Spleen (tissue), 11 donors: ENCODE measurements at regions not wholly inside any gene's neighbourhood (a gene's known extent, or its start where the extent isn't known, plus 50 kb on each side); places are given as distances from the start of the nearest gene placed in this dataset.
"Not testable (repeated sequence)": the region's sequence is repeated elsewhere in the genome, so short reads cannot be mapped to it uniquely, and the experiment has no call there.

ENCODE experiments used
- DNase-seq: peaks from one replicate; pipeline ENCODE4 v3.0.0-alpha.2; 2020
- H3K27ac ChIP-seq, 8 donors: fragments of 200-600 bp; sonication (generic) in 7 of 8; 1 replicate in 4 of 8; 2 replicates in 4 of 8; pipeline versions ENCODE4 v1.5.0 to v1.8.0; 2016 to 2021; ENCODE audit warnings: inconsistent platforms in 4 of 8, mild to moderate bottlenecking in 4 of 8, moderate library complexity in 1 of 8
- H3K27me3 ChIP-seq, 7 donors: fragments of 200-600 bp; sonication (generic) in 6 of 7; replicated peaks in 1 of 7; 1 replicate in 4 of 7; 2 replicates in 3 of 7; pipeline versions ENCODE4 v1.5.0 to v1.8.0; 2016 to 2021; ENCODE audit warnings: inconsistent platforms in 3 of 7, mild to moderate bottlenecking in 1 of 7
- H3K36me3 ChIP-seq, 6 donors: fragments of 200-600 bp; sonication (generic) in 5 of 6; 1 replicate in 4 of 6; 2 replicates in 2 of 6; pipeline versions ENCODE4 v1.5.0 to v1.8.0; 2016 to 2021; ENCODE audit warnings: inconsistent platforms in 2 of 6
- H3K4me1 ChIP-seq, 6 donors: fragments of 200-600 bp; sonication (generic) in 5 of 6; 1 replicate in 3 of 6; 2 replicates in 3 of 6; pipeline versions ENCODE4 v1.5.0 to v1.8.0; 2016 to 2021; ENCODE audit warnings: inconsistent platforms in 3 of 6
- H3K4me3 ChIP-seq, 8 donors: fragments of 200-600 bp; sonication (generic) in 7 of 8; 1 replicate in 4 of 8; 2 replicates in 4 of 8; pipeline versions ENCODE4 v1.5.0 to v1.8.0; 2016 to 2021; ENCODE audit warnings: inconsistent platforms in 4 of 8, mild to moderate bottlenecking in 4 of 8, moderate library complexity in 2 of 8
- H3K9me3 ChIP-seq, 8 donors: fragments of 200-600 bp; sonication (generic) in 7 of 8; 1 replicate in 4 of 8; 2 replicates in 4 of 8; pipeline versions ENCODE4 v1.5.0 to v1.8.0; 2016 to 2021; ENCODE audit warnings: inconsistent platforms in 4 of 8
- CTCF ChIP-seq, 11 experiments: fragments of 200-600 bp in 7 of 11; fragments of 450-650 bp in 4 of 11; sonication (generic) in 4 of 11; IDR thresholded peaks in 8 of 11; conservative IDR thresholded peaks in 3 of 11; 1 replicate in 7 of 11; 2 replicates in 4 of 11; pipeline versions ENCODE4 v1.4.0 to v1.8.0; 2016 to 2021; ENCODE audit warnings: antibody characterized with exemption in 11 of 11, inconsistent platforms in 4 of 11, mild to moderate bottlenecking in 1 of 11
- POLR2A ChIP-seq, 3 donors: fragments of 450-650 bp; IDR thresholded peaks; one replicate each; pipeline ENCODE4 v1.5.1; 2017; ENCODE audit warnings: antibody characterized with exemption in 3 of 3, mild to moderate bottlenecking in 1 of 3
- POLR2AphosphoS5 ChIP-seq, 3 donors: sonication (generic); formaldehyde crosslinking; IDR thresholded peaks; one replicate each; pipeline ENCODE4 v1.5.1; 2017; ENCODE audit warnings: antibody characterized with exemption in 3 of 3
- WGBS, 5 donors: extraction: QIAGEN DNeasy Blood & Tissue Kit in 3 of 5; methylation state at CpG; one replicate each; pipeline versions ENCODE4 v1.1.5 to v1.1.7; 2013 to 2018; 5-methylcytosine and 5-hydroxymethylcytosine counted together
- intact Hi-C: fragments of 100-400 bp; cut with DNase I; formaldehyde crosslinking; loops from one replicate; pipeline ENCODE4 v1.15.0; 2023; ENCODE audit warnings: low total_unique reads
- donor health status: healthy with polysubstance abuse.
- donor health status: DM: no; HTN: no; CAD: no; lungs with moderate emphysema.
- donor health status: DM: no; HTN: no; CAD: no.
- donor health status: Bipolar disorder and iron deficiency.
- donor health status: healthy.
- donor health status: DM: no; HTN: no; CAD: no.
- donor health status: DM: yes; HTN: yes; CAD: no.

DNA sequence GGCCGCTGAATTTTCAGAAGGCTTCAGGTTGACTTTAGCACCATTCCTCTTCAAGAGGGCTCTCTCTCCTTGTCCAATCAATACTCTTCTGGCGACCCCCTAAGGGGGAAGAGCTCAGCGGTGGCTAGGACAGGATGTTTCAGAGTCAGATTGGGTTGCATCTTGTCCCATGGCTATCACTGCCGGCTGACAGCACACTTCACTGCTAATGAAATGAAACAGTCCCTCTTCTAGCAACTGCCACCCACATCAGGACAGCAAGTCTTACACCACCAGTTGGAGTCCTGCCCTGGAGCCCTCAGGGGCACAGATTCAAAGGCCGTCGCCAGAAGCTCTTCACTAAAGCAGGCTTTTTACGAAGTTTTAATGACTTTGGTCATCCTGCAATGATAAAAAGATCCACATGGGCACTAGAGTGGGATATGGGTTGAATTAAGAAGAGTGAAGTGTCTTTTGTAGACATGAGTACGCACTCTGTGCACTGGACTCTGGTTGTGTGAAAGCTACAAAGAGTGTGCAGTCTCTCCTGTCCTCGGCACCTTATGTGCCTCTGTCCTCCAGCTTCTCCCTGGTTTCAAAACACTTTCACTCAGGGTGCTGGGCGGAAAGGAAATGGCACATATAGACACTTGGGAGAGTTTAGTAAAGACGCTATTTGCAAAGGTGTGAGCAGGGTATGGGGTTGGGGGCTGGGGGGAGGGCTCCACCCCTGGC lies 66.1 kb upstream of the SLC22A16 start:
- H3K27me3 ChIP-seq: no peaks in the 10 kb centered on the region
- peaks cover 0 to 11% (median 5%) of the 10 kb centered on the region in 8 donors for H3K9me3 ChIP-seq
- no peak for DNase-seq
- no peaks in the 10 kb centered on the region for H3K36me3 ChIP-seq
- H3K4me1 ChIP-seq: peaks cover 0 to 13% (median 0%) of the 10 kb centered on the region in 6 donors
- TF ChIP-seq CTCF (IDR thresholded peaks at IDR 0.05 in 8 of 11, conservative IDR thresholded peaks at IDR 0.05 in 3 of 11) (no peak), POLR2A (IDR thresholded peaks at IDR 0.05) (no peak), POLR2AphosphoS5 (IDR thresholded peaks at IDR 0.05) (no peak)
- no peak overlapping the region for H3K4me3 ChIP-seq
- no peak overlapping the region for H3K27ac ChIP-seq
- intact Hi-C loops: loop anchor here (10.0 kb wide), 1 partner anchor 132 kb away; no protein-coding TSS in a partner anchor
- WGBS, 5 donors: 79 to 86% (median 82%) methylated on average over 10 to 11 of the region's 11 CpGs

DNA sequence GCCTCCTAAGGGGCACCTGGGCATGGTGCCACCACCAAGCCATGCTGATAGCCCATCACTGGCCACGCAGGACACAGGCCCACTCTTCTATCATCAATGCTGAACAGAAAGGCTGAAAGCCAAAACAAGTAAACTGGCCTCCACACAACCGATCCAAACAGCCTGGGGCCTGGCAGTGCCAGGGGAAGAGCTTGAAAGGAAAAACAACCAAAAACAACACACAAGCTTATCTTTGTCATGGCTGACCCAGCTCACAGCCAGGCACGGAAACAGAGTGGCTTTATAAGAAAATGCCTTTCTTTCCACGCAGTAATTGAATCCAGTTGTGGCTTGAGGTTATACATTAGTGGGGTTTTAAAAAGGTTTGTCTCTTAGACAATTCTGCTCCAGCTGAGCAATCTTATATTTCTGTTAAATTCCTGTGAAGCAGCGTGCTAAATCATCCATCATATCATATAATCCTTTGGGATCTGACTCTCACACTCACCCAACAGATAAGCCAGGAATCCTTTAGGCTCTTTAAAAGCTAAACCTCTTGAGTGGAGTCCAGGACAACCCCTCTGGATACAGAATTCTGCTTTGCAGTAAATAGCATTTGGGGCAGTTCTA lies 65.4 kb upstream of the SLC22A16 start:
- Histone ChIP-seq H3K4me3 (no peak overlapping the region), H3K27ac (no peak overlapping the region), H3K4me1 (peaks cover 0 to 13% (median 0%) of the 10 kb centered on the region in 6 donors), H3K27me3 (no peaks in the 10 kb centered on the region), H3K9me3 (peaks cover 0 to 11% (median 5%) of the 10 kb centered on the region in 8 donors), H3K36me3 (no peaks in the 10 kb centered on the region)
- no peak for DNase-seq
- TF ChIP-seq CTCF (IDR thresholded peaks at IDR 0.05 in 8 of 11, conservative IDR thresholded peaks at IDR 0.05 in 3 of 11) (no peak), POLR2AphosphoS5 (IDR thresholded peaks at IDR 0.05) (no peak), POLR2A (IDR thresholded peaks at IDR 0.05) (no peak)
- 85 to 93% (median 90%) methylated on average over 5 of the region's 5 CpGs for WGBS, 5 donors
- intact Hi-C loops: loop anchor here (10.0 kb wide), 1 partner anchor 133 kb away; no protein-coding TSS in a partner anchor

GRCh38 chr6:110539277-110540019 lies 63.0 kb upstream of the SLC22A16 start:
- intact Hi-C loops: loop anchor here (10.0 kb wide), 1 partner anchor 135 kb away; no protein-coding TSS in a partner anchor
- H3K4me1 ChIP-seq: peaks cover 0 to 12% (median 0%) of the 10 kb centered on the region in 6 donors
- H3K4me3 ChIP-seq, H3K27ac ChIP-seq, H3K9me3 ChIP-seq, DNase-seq, H3K27me3 ChIP-seq, H3K36me3 ChIP-seq: not testable (repeated sequence)
- WGBS, 5 donors: 94 to 99% (median 99%) methylated on average over 4 of the region's 4 CpGs

DNA sequence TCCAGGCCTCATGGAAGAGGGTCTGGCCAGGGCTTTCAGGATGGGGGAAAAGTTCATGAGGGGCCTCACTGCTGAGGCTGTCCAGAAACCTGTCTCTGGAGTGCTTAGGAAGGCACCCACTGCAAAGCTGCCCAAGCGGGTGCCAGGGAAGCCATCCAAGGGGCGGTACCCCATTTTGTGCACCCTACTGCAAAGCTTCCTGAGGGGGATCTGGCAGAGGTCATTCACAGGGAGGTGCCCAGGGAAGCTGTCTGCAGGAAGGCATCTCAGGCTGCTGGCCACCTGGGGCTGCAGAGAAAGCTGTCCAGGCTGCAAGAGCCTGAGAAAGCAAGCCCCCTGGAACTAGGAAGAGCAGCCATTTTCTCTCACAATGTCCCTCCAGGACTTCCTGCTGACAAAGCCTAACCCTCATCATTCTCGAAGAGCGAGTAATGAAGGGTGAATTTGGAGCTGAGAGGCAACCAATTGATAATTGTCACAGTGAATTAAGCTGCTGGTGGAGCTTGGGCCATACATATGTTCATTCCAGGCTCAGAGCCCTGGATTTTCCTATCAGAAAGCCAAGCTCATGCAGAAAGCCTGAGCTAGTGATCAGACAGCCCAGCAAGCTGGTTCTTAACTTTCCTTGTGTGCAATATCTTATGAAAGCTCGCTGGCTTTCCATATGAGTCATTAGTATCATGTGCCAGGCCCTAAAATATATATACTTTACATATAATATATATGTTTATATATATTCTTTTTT lies 62.2 kb upstream of the SLC22A16 start:
- no peaks in the 10 kb centered on the region for H3K27me3 ChIP-seq
- no peak for DNase-seq
- H3K36me3 ChIP-seq: no peaks in the 10 kb centered on the region
- WGBS, 5 donors: 90 to 93% (median 93%) methylated on average over 3 to 5 of the region's 5 CpGs
- no peak overlapping the region for H3K4me3 ChIP-seq
- TF ChIP-seq POLR2AphosphoS5 (IDR thresholded peaks at IDR 0.05) (no peak), CTCF (IDR thresholded peaks at IDR 0.05 in 8 of 11, conservative IDR thresholded peaks at IDR 0.05 in 3 of 11) (no peak), POLR2A (IDR thresholded peaks at IDR 0.05) (no peak)
- H3K27ac ChIP-seq: no peak overlapping the region
- peaks cover 0 to 8% (median 0%) of the 10 kb centered on the region in 8 donors for H3K9me3 ChIP-seq
- intact Hi-C loops: no loop called here
- peaks cover 0 to 3% (median 0%) of the 10 kb centered on the region in 6 donors for H3K4me1 ChIP-seq
